Endodermal cell (in vitro differentiated cells): ENCODE measurements at regions not wholly inside any gene's neighbourhood (a gene's known extent, or its start where the extent isn't known, plus 50 kb on each side); places are given as distances from the start of the nearest gene placed in this dataset.

ENCODE experiments used
- DNase-seq: peaks from one replicate; pipeline ENCODE4 v3.0.0-alpha.2; 2017
- H3K27ac ChIP-seq: 2 replicates; pipeline ENCODE4 v1.5.1; 2013; ENCODE audit warnings: mild to moderate bottlenecking, low read depth, low read length, moderate library complexity
- H3K27me3 ChIP-seq: 2 replicates; pipeline ENCODE4 v1.6.1; 2013; ENCODE audit warnings: mild to moderate bottlenecking, low read length, moderate library complexity; ENCODE audit not compliant: insufficient read depth, control insufficient read depth, poor library complexity, severe bottlenecking
- H3K36me3 ChIP-seq: 2 replicates; pipeline ENCODE4 v1.7.0; 2013; ENCODE audit warnings: mild to moderate bottlenecking, low read length, moderate library complexity; ENCODE audit not compliant: control insufficient read depth, insufficient read depth
- H3K4me1 ChIP-seq: one replicate; pipeline ENCODE4 v1.7.0; 2013; ENCODE audit warnings: low read length; ENCODE audit not compliant: control insufficient read depth, insufficient read depth
- H3K4me3 ChIP-seq: 2 replicates; pipeline ENCODE4 v1.5.1; 2013; ENCODE audit warnings: mild to moderate bottlenecking, low read length, moderate library complexity
- H3K9ac ChIP-seq: 2 replicates; pipeline ENCODE4 v1.6.1; 2013; ENCODE audit warnings: mild to moderate bottlenecking, low read length, moderate library complexity; ENCODE audit not compliant: poor library complexity, severe bottlenecking; ENCODE audit errors: extremely low read depth
- H3K9me3 ChIP-seq: 2 replicates; pipeline ENCODE4 v1.6.1; 2013; ENCODE audit warnings: mild to moderate bottlenecking, low read length, moderate library complexity; ENCODE audit not compliant: control insufficient read depth
- H3K27ac Mint-ChIP-seq: 2 replicates; pipeline ENCODE4 v1.8.0; 2020; ENCODE audit warnings: mixed read lengths
- H3K27me3 Mint-ChIP-seq: 2 replicates; pipeline ENCODE4 v1.8.0; 2021; ENCODE audit warnings: mild to moderate bottlenecking, mixed read lengths; ENCODE audit not compliant: insufficient read depth
- H3K36me3 Mint-ChIP-seq: 2 replicates; pipeline ENCODE4 v1.8.0; 2020; ENCODE audit warnings: low read depth, mixed read lengths
- H3K4me1 Mint-ChIP-seq: 2 replicates; pipeline ENCODE4 v1.8.0; 2020; ENCODE audit warnings: mixed read lengths
- H3K4me3 Mint-ChIP-seq: 2 replicates; pipeline ENCODE4 v1.8.0; 2020; ENCODE audit warnings: mild to moderate bottlenecking, moderate library complexity, mixed read lengths
- H3K9me3 Mint-ChIP-seq: 2 replicates; pipeline ENCODE4 v1.8.0; 2020; ENCODE audit warnings: mild to moderate bottlenecking, mixed read lengths
- CTCF ChIP-seq: fragments of 200-600 bp; sonication (generic); conservative IDR thresholded peaks from 2 replicates; pipeline ENCODE4 v1.5.0; 2021; ENCODE audit warnings: antibody characterized with exemption, mild to moderate bottlenecking
- WGBS, 2 experiments: methylation state at CpG; one replicate each; pipeline versions ENCODE4 v1.1.5 to v1.1.7; 2013; ENCODE audit warnings: missing lambda C conversion rate in 2 of 2, mixed read lengths in 1 of 2; ENCODE audit not compliant: insufficient coverage in 1 of 2, insufficient read length in 1 of 2; 5-methylcytosine and 5-hydroxymethylcytosine counted together

- H3K36me3 Mint-ChIP-seq, result no peaks in the 10 kb centered on the region
- no peak overlapping the region for H3K4me3 Mint-ChIP-seq
- no peak overlapping the region for H3K27ac Mint-ChIP-seq
Observed at GRCh38 chr3:78134496-78134895, 1094.6 kb downstream of the ROBO2 start.

GRCh38 chr3:78139166-78139565 lies 1099.3 kb downstream of the ROBO2 start:
- Histone ChIP-seq H3K36me3 (no peaks in the 10 kb centered on the region), H3K9me3 (no peaks in the 10 kb centered on the region), H3K9ac (no peak overlapping the region), H3K4me3 (no peak overlapping the region), H3K27ac (no peak overlapping the region), H3K27me3 (no peaks in the 10 kb centered on the region), H3K4me1 (no peaks in the 10 kb centered on the region)
- no peak overlapping the region for H3K4me3 Mint-ChIP-seq
- WGBS, 2 experiments, result 94 to 100% methylated on average over 2 of the region's 3 CpGs
- H3K36me3 Mint-ChIP-seq, result no peaks in the 10 kb centered on the region
- H3K27me3 Mint-ChIP-seq, result no peaks in the 10 kb centered on the region
- no peak for DNase-seq
- no peak for TF ChIP-seq CTCF
- H3K9me3 Mint-ChIP-seq, result no peaks in the 10 kb centered on the region
- no peak overlapping the region for H3K27ac Mint-ChIP-seq
- H3K4me1 Mint-ChIP-seq, result peaks cover 5% of the 10 kb centered on the region

More at GRCh38 chr3:78134496-78134895, 1094.6 kb downstream of the ROBO2 start:
- H3K9me3 Mint-ChIP-seq, result no peaks in the 10 kb centered on the region
- peaks cover 8% of the 10 kb centered on the region for H3K4me1 Mint-ChIP-seq
- no peaks in the 10 kb centered on the region for H3K27me3 Mint-ChIP-seq
- Histone ChIP-seq H3K9ac (no peak overlapping the region), H3K9me3 (no peaks in the 10 kb centered on the region), H3K27me3 (no peaks in the 10 kb centered on the region), H3K27ac (no peak overlapping the region), H3K36me3 (no peaks in the 10 kb centered on the region), H3K4me3 (no peak overlapping the region), H3K4me1 (no peaks in the 10 kb centered on the region)
- no peak for TF ChIP-seq CTCF
- peak; percentile 65 for DNase-seq
- WGBS, 2 experiments, result 89 to 90% methylated on average over 2 to 3 of the region's 3 CpGs

- H3K27ac ChIP-seq, result no peak overlapping the region
Observed at GRCh38 chr3:78140274-78140673, 1100.4 kb downstream of the ROBO2 start.

More at GRCh38 chr3:78140274-78140673, 1100.4 kb downstream of the ROBO2 start:
- no peak for DNase-seq
- Histone ChIP-seq H3K9ac (no peak overlapping the region), H3K4me3 (no peak overlapping the region), H3K27me3 (no peaks in the 10 kb centered on the region), H3K36me3 (no peaks in the 10 kb centered on the region), H3K9me3 (no peaks in the 10 kb centered on the region), H3K4me1 (no peaks in the 10 kb centered on the region)
- Mint-ChIP-seq H3K4me3 (no peak overlapping the region), H3K36me3 (no peaks in the 10 kb centered on the region), H3K27ac (no peak overlapping the region), H3K4me1 (no peaks in the 10 kb centered on the region), H3K9me3 (peaks cover 1% of the 10 kb centered on the region), H3K27me3 (no peaks in the 10 kb centered on the region)
- TF ChIP-seq CTCF, result no peak
- WGBS, 2 experiments, result no CpG with 5 or more reads among the region's 3 CpGs
